ENCODE measurements at regions not wholly inside any gene's neighbourhood (a gene's known extent, or its start where the extent isn't known, plus 50 kb on each side); places are given as distances from the start of the nearest gene placed in this dataset.

DNA sequence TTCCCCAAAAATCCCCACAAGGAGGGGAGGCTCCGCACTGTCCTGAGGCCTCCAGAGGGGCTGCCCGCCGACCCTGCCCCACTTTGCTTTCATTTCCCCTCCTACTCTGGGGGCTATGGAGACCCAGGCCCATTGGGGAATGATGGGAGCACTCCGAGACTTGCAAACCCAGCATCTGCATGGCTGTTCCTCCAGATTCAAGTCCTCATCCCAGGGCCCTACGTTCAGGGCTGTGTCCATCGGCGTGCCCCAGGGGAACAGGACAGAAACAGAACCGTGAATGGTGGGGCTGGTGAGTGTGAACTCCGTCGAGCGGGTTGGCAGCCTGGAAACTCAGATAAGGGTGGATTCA is 116.1 kb upstream of the HDAC4 start:
- Histone ChIP-seq H3K27ac (no peak overlapping the region), H3K4me1 (no peaks in the 10 kb centered on the region), H3K36me3 (no peaks in the 10 kb centered on the region), H3K4me3 (no peak overlapping the region), H3K27me3 (peaks cover 0 to 12% (median 3%) of the 10 kb centered on the region in 3 donors), H3K9me3 (no peaks in the 10 kb centered on the region)
- DNase-seq = no peak
- TF ChIP-seq POLR2AphosphoS5 (IDR thresholded peaks at IDR 0.05) (no peak), POLR2A (IDR thresholded peaks at IDR 0.05) (no peak)
- WGBS, 5 donors = 85 to 92% (median 87%) methylated on average over 8 to 11 of the region's 11 CpGs
- intact Hi-C loops (cut with DNase I; ENCODE audit: low total_unique reads) = no loop called here

DNA sequence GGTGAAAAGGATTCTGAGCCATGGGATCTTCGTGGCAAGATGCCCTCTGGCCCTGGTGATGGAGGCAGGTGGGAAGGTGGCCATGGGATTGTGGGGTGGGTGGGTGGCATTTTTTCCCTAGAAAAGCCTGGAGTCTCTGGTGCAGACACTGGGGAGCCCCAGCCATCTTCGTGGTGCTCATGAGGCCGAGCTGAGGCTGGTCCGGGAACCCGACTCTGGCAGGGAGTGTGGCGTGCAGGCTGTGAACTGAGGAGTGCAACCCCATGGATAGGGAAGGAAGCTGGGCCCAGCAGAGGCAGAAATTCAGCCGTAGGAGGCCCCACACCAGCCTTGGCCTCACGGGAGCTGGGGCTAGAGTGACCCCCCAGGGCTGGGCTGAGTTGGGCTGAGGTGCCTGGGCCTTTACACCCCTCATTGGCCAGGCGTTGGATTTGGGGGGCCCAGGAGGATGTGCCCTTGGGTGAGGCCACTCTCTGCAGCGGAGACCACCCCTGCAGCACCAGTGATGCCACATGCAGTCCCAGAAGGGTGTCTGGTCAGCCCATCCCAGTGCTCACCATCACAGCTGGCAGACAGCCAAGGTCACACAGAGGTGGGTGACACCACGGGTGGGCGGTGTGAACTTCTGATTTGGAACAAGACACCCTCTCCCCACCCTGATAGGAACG is 115.6 kb upstream of the HDAC4 start:
- WGBS, 5 donors = 72 to 80% (median 77%) methylated on average over 6 to 13 of the region's 13 CpGs
- no peak overlapping the region for H3K27ac ChIP-seq
- no peak overlapping the region for H3K4me3 ChIP-seq
- peaks cover 0 to 12% (median 3%) of the 10 kb centered on the region in 3 donors for H3K27me3 ChIP-seq
- H3K36me3 ChIP-seq = no peaks in the 10 kb centered on the region
- intact Hi-C loops (cut with DNase I; ENCODE audit: low total_unique reads) = no loop called here
- no peak for DNase-seq
- H3K4me1 ChIP-seq = no peaks in the 10 kb centered on the region
- TF ChIP-seq POLR2AphosphoS5 (IDR thresholded peaks at IDR 0.05) (no peak), POLR2A (IDR thresholded peaks at IDR 0.05) (no peak)
- H3K9me3 ChIP-seq = no peaks in the 10 kb centered on the region

DNA sequence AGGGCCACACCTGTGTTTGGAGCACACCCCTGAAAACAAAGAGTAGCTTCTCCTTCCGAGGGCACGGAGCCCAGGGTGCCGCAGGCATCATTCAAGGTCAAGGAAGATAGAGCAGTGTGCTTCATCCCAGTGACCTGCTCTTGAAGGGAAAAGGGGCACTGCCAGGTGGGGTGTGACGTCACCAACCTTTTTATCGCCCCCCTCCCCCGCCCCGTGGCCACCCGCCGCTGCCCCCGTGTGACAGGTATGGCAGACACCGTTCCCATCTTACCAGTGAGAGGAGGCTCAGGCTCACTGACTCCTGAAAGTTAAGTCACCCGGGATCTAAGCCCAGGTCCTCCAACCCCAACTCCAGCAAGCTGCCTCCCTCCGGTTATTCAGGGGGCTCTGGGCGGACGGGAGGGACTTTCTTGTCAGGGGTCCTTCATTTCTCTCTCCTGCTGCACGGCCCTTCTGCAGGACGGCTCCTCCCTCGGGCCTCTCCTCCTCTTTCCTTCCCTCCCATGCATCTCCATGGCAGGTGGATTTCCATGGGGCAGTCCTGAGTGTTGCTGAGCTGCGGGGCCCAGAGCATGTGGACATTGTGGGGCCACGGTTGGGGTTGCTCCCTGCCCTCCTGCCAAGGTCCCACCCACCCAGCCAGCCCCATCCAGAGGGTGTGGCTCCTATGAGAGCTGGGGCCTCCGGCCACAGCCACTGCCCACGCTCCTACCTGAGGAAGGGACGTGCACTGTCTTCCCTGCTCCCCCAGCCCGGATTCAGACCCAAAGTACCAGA is 114.1 kb upstream of the HDAC4 start:
- Histone ChIP-seq H3K9me3 (no peaks in the 10 kb centered on the region), H3K36me3 (no peaks in the 10 kb centered on the region), H3K4me3 (no peak overlapping the region), H3K4me1 (no peaks in the 10 kb centered on the region), H3K27ac (no peak overlapping the region), H3K27me3 (peaks cover 0 to 12% (median 3%) of the 10 kb centered on the region in 3 donors)
- intact Hi-C loops (cut with DNase I; ENCODE audit: low total_unique reads) = no loop called here
- no peak for DNase-seq
- WGBS, 5 donors = 42 to 61% (median 59%) methylated on average over 14 to 24 of the region's 24 CpGs
- TF ChIP-seq, protein P1, sequence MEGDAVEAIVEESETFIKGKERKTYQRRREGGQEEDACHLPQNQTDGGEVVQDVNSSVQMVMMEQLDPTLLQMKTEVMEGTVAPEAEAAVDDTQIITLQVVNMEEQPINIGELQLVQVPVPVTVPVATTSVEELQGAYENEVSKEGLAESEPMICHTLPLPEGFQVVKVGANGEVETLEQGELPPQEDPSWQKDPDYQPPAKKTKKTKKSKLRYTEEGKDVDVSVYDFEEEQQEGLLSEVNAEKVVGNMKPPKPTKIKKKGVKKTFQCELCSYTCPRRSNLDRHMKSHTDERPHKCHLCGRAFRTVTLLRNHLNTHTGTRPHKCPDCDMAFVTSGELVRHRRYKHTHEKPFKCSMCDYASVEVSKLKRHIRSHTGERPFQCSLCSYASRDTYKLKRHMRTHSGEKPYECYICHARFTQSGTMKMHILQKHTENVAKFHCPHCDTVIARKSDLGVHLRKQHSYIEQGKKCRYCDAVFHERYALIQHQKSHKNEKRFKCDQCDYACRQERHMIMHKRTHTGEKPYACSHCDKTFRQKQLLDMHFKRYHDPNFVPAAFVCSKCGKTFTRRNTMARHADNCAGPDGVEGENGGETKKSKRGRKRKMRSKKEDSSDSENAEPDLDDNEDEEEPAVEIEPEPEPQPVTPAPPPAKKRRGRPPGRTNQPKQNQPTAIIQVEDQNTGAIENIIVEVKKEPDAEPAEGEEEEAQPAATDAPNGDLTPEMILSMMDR (IDR thresholded peaks at IDR 0.05) = no peak
- no peak for TF ChIP-seq POLR2AphosphoS5 (IDR thresholded peaks at IDR 0.05)
- no peak for TF ChIP-seq EP300 (IDR thresholded peaks at IDR 0.05)
- no peak for TF ChIP-seq POLR2A (IDR thresholded peaks at IDR 0.05)

DNA sequence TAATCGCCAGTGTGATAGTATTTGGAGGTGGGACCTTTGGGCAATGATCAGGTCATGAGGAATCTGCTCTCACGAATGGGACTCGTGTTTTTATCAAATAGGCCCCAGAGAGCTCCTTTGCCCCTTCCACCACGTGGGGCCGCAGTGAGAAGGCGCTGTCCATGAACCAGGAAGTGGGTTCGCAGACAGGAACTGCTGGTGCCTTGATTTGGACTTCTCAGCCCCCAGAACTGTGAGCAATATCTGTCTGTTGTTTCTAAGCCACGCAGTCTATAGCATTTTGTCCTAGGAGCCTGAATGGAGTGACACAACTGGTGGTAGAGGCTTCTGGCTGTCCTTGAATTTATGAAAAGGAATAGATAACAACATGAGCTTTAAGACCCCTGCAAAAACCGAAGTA is 111.2 kb upstream of the HDAC4 start:
- Histone ChIP-seq H3K27ac (no peak overlapping the region), H3K27me3 (peaks cover 0 to 12% (median 3%) of the 10 kb centered on the region in 3 donors), H3K9me3 (no peaks in the 10 kb centered on the region), H3K36me3 (no peaks in the 10 kb centered on the region), H3K4me3 (no peak overlapping the region), H3K4me1 (no peaks in the 10 kb centered on the region)
- WGBS, 5 donors = 82 to 91% (median 89%) methylated on average over 9 of the region's 9 CpGs
- intact Hi-C loops (cut with DNase I; ENCODE audit: low total_unique reads) = no loop called here
- TF ChIP-seq, protein P1 (IDR thresholded peaks at IDR 0.05) = no peak
- no peak for TF ChIP-seq EP300 (IDR thresholded peaks at IDR 0.05)
- no peak for TF ChIP-seq POLR2A (IDR thresholded peaks at IDR 0.05)
- TF ChIP-seq POLR2AphosphoS5 (IDR thresholded peaks at IDR 0.05) = no peak
- DNase-seq = no peak

DNA sequence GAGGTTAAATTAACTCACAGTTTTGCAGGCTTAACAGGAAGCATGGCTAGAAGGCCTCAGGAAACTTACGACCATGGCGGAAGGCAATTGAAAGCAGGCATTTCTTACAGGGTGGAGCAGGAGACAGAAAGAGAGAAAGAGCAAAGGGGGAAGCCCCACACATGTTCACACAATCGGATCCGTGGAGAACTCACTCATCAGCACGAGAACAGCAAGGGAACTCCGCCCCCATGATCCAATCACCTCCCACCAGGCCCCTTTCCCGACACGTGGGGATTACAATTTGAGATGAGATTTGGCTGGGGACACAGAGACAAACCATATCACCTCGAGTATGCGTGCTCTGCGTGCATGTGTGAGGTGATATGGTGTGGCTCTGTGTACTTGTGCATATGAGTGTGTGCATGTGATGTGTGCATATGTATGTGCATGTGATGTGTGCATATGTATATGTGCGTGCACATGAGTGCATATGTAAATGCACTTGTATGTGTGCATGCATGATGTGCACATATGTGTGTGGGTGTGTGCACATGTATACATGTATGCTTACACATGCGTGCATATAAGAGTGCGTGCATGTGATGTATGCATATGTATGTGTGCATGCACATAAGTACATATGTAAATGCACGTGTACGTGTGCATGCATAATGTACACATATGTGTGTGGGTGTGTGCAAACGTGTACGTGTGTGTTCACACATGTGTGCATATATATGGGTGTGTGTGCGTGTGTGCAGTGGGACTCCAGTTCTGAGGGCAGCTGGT is 108.7 kb upstream of the HDAC4 start:
- Histone ChIP-seq H3K36me3 (no peaks in the 10 kb centered on the region), H3K9me3 (no peaks in the 10 kb centered on the region), H3K4me3 (no peak overlapping the region), H3K27me3 (no peaks in the 10 kb centered on the region), H3K4me1 (no peaks in the 10 kb centered on the region), H3K27ac (no peak overlapping the region)
- no peak for DNase-seq
- intact Hi-C loops (cut with DNase I; ENCODE audit: low total_unique reads) = no loop called here
- TF ChIP-seq EP300 (IDR thresholded peaks at IDR 0.05) (no peak), POLR2A (IDR thresholded peaks at IDR 0.05) (no peak), POLR2AphosphoS5 (IDR thresholded peaks at IDR 0.05) (no peak)
- TF ChIP-seq, protein P1 (IDR thresholded peaks at IDR 0.05) = no peak
- WGBS, 5 donors = 70 to 78% (median 76%) methylated on average over 19 of the region's 19 CpGs

All from stomach (tissue), 8 donors.